NCI-H345 treated with DMSO at 0.1 percent for 48 hours (cell line): ENCODE measurements at regions not wholly inside any gene's neighbourhood (a gene's known extent, or its start where the extent isn't known, plus 50 kb on each side); places are given as distances from the start of the nearest gene placed in this dataset.
"Not testable (repeated sequence)": the region's sequence is repeated elsewhere in the genome, so short reads cannot be mapped to it uniquely, and the experiment has no call there.

Experiments
- DNase-seq: peaks from one replicate; lab custom pipeline; 2025; ENCODE audit not compliant: unreplicated experiment; lab: John Stamatoyannopoulos, UW

- no peak for DNase-seq
Measured at GRCh38 chrX:115357326-115358120, 68.0 kb downstream of the LUZP4 start.

- not testable (repeated sequence) for DNase-seq
Measured at GRCh38 chrX:115359508-115359907, 70.0 kb downstream of the LUZP4 start.

GRCh38 chrX:115360220-115360781 is 70.8 kb downstream of the LUZP4 start:
- DNase-seq = no peak

GRCh38 chrX:115362334-115363095 is 73.0 kb downstream of the LUZP4 start:
- no peak for DNase-seq

GRCh38 chrX:115363372-115363771 is 73.9 kb downstream of the LUZP4 start:
- DNase-seq = peak; percentile 29

- no peak for DNase-seq
Measured at GRCh38 chrX:115363897-115364296, 74.4 kb downstream of the LUZP4 start.

GRCh38 chrX:115364670-115365069 is 75.2 kb downstream of the LUZP4 start:
- no peak for DNase-seq

- no peak for DNase-seq
Measured at GRCh38 chrX:115366535-115366934, 77.0 kb downstream of the LUZP4 start.

GRCh38 chrX:115367455-115367854 is 77.9 kb downstream of the LUZP4 start:
- DNase-seq = no peak

- no peak for DNase-seq
Measured at GRCh38 chrX:115367951-115368350, 78.4 kb downstream of the LUZP4 start.

- no peak for DNase-seq
Measured at GRCh38 chrX:115368876-115369275, 79.4 kb downstream of the LUZP4 start.

- no peak for DNase-seq
Measured at GRCh38 chrX:115372152-115372551, 82.6 kb downstream of the LUZP4 start.

GRCh38 chrX:115373308-115373707 is 83.8 kb downstream of the LUZP4 start:
- no peak for DNase-seq

GRCh38 chrX:115378471-115378870 is 89.0 kb downstream of the LUZP4 start:
- no peak for DNase-seq

GRCh38 chrX:115387327-115387726 is 97.8 kb downstream of the LUZP4 start:
- DNase-seq = no peak

GRCh38 chrX:115388879-115389278 is 99.4 kb downstream of the LUZP4 start:
- no peak for DNase-seq

GRCh38 chrX:115390078-115390477 is 100.6 kb downstream of the LUZP4 start:
- no peak for DNase-seq

GRCh38 chrX:115392031-115392430 is 102.5 kb downstream of the LUZP4 start:
- DNase-seq = no peak

- DNase-seq = no peak
Measured at GRCh38 chrX:115392871-115393270, 103.4 kb downstream of the LUZP4 start.

- no peak for DNase-seq
Measured at GRCh38 chrX:115393271-115393670, 103.8 kb downstream of the LUZP4 start.

- not testable (repeated sequence) for DNase-seq
Measured at GRCh38 chrX:115394806-115395205, 105.3 kb downstream of the LUZP4 start.

- no peak for DNase-seq
Measured at GRCh38 chrX:115399306-115399705, 109.8 kb downstream of the LUZP4 start.
